RPMI8226 (cell line): ENCODE measurements at regions not wholly inside any gene's neighbourhood (a gene's known extent, or its start where the extent isn't known, plus 50 kb on each side); places are given as distances from the start of the nearest gene placed in this dataset.
"Not testable (repeated sequence)": the region's sequence is repeated elsewhere in the genome, so short reads cannot be mapped to it uniquely, and the experiment has no call there.

ENCODE experiments used
- DNase-seq: peaks from one replicate; pipeline ENCODE4 v3.0.0-alpha.2; 2015

DNA sequence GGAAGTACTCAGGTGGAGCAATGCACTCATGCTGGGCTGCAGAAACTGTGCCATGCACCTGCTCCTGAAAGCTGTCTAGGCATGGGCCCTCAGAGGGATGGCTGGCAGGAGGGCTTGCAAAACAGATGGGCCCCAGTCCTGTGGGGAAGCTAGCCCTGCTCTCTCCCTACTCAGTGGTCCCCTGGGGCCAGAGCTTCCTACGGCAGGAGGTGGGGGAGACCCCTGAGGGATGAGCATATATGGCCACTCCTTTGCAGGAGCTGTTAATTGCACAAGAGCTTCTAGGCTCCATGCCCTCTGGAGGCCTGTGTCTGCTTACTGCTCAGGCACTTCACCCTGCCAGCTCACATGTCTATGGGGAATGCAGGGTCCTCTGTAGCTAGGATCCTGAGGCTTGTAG lies 545.3 kb upstream of the PTPRD start:
- DNase-seq, result no peak

DNA sequence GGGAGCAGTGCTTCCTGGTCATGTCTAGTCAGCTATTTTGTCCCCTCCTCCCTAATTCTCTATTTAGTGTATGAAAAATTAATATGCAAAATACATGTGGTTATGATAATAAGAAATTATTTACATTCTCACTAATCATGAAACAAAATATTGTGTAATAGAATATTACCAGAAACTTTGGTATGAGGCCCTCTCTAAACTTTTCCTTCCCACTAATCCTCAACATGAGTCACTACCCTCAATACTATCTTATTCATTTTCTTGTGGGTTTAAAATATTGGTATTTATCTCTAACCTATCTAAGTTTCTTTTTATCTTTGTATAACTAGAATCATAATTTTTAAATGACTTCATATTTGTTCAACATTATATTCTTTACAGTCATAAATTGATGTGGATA lies 545.9 kb upstream of the PTPRD start:
- no peak for DNase-seq

- no peak for DNase-seq
These were observed 546.6 kb upstream of the PTPRD start for GRCh38 chr9:11159318-11159862.

DNA sequence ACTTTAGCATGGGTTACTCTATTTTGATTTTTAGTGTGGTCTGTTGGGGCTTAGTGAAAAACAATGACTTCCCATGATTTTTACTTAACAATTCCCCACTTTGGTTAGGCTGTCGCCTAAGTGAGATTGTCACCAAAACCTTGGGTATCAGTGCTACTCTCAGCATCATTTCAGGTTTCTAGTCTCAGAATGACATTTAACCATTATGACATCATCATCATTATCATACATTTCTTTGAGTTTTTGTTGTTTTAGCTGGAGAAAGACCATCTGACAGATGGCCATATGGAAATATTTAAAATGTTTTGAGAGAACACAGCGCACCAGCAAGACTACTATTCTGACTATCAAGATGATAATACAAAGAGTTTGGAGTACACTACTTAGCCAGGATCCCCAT lies 551.0 kb upstream of the PTPRD start:
- DNase-seq, result no peak

GRCh38 chr9:11182001-11182400 lies 569.2 kb upstream of the PTPRD start:
- no peak for DNase-seq

DNA sequence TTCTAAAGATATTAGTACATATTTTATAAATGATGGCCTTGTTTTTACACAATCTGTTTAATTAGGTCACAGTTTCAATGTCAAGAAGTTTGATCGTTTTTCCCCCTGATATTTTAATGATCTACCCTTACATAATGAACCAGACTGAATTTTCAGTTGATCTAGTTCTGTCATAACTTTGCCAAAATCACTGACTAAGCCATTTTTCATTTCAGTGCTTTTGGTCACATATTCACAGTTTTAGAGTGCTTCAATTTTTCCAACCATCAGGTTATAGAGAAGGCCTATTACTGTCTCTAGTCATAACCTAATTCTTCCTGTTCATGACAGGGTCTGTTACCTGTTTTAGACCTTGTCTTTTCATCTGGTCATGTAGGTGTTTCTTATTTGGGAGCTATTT lies 577.9 kb upstream of the PTPRD start:
- DNase-seq, result no peak

DNA sequence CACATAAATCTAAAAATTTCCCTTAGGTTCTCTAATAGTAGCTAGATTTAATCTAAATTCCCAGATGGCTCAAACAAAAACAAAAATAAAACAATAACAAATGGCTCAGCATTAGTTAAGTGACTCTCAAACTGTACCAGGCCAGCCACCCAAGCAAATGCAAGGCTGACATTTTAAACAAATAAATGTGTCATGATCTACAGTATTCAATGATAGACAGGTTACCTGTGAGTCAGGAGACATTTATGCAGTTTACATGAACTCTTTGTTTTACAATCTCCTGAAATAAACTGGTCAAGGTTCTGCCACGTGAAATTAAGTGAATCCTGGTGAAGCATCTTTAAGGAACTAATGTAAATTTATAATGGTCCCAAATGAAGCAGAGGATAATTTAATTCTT lies 580.2 kb upstream of the PTPRD start:
- no peak for DNase-seq

DNA sequence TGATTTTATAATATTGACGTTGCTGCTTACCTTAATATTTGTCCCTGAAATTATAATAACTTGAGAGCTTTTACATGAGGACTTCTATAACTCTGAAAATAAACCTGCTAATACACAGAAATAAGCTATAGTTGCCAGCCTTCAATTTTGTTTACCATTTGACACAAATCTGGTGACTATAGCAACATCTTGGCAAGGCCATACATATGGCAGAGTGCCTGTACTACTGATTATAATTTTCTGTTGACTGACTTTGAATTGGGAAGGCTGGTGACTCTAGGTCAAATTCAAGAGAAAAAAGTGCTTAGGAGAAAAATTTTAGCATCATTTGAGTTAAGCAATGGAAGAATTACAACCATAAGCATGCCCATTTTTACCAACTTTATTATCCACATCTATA lies 581.4 kb upstream of the PTPRD start:
- DNase-seq, result no peak

- not testable (repeated sequence) for DNase-seq
These were observed 584.1 kb upstream of the PTPRD start for GRCh38 chr9:11196840-11197365.

GRCh38 chr9:11199335-11199734 lies 586.5 kb upstream of the PTPRD start:
- no peak for DNase-seq

- DNase-seq, result no peak
These were observed 591.7 kb upstream of the PTPRD start for GRCh38 chr9:11204521-11204920.

DNA sequence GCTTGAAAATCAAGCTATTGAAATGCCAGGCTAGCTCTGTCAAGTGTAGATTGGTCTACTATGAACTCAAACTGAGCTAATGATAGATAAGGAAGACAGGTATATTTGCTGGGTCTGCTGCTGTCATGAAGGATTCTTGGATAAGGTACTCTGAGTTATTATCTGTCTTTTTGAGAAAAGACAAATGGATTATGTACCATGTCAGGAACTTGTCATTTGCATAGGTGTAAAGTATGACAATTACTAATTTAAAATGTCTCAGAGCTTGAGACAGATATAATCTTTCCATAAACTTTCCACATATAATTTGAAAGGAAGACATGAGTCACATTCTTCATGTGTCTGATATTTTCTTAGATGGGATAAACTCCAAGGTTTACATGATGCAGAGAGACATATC lies 594.1 kb upstream of the PTPRD start:
- DNase-seq, result no peak

GRCh38 chr9:11233696-11234095 lies 620.9 kb upstream of the PTPRD start:
- no peak for DNase-seq

- DNase-seq, result no peak
These were observed 622.3 kb upstream of the PTPRD start for GRCh38 chr9:11235061-11235460.

GRCh38 chr9:11241779-11242178 lies 629.0 kb upstream of the PTPRD start:
- DNase-seq, result no peak

- DNase-seq, result no peak
These were observed 645.2 kb upstream of the PTPRD start for GRCh38 chr9:11257992-11258391.

DNA sequence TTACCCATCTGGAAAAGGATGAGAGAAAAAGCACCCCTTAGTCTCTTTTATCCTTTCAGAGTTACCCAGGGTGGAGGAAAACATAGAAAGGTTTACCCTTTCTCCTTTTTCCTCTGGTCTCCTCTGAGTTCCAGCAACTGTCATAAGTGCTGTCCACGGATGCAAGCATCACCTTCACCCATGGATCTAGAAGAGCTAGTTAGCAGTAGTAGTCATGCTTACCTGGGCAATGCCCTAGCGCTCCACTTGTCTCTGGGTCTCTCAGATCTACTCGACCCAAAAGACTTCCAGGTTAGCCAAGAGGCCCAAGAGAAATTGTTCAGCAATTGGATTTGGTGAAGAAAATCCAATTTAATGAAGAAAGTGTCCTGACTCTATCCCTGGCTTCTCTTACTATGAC lies 656.2 kb upstream of the PTPRD start:
- DNase-seq, result no peak

- no peak for DNase-seq
These were observed 662.4 kb upstream of the PTPRD start for GRCh38 chr9:11275158-11275695.

GRCh38 chr9:11312966-11313365 lies 700.2 kb upstream of the PTPRD start:
- no peak for DNase-seq

DNA sequence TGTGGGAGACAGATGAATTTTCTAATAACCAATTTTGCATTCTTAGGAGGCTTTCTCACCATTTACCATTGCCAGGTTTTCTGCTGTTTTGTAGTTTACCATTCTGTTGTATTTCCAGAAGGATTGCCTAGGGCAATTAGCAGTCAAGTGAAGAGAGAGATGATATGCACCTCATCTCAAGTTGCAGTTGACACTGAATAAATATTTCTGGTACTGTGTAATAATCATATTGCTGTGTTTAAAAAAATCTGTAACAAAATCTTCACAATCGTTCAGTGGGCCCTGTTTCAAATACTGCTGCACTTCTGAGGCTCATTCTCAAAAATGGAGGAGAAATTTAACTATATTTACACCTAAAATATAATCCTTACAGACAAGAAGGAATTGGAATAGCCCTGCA lies 706.1 kb upstream of the PTPRD start:
- no peak for DNase-seq

GRCh38 chr9:11319538-11319937 lies 706.7 kb upstream of the PTPRD start:
- peak; percentile 43 for DNase-seq

GRCh38 chr9:11320989-11321388 lies 708.2 kb upstream of the PTPRD start:
- no peak for DNase-seq

DNA sequence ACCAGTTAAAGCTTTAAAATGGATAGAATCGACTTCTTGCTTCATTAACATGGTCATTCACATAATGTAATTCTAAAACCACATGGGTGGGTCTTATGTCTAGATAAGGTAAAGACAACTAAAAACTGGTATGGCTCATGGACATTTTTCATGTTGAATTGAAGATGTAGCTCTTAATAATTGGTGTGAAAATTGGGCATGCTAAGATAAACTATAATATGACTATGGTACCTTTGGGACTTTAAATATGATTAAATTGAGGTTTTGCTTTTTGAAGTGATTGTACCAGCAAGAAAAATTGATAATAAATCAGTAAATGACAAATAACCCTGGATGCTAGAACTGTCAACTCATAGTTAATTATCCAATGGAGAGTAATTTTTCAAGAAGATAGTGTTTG lies 710.7 kb upstream of the PTPRD start:
- no peak for DNase-seq

DNA sequence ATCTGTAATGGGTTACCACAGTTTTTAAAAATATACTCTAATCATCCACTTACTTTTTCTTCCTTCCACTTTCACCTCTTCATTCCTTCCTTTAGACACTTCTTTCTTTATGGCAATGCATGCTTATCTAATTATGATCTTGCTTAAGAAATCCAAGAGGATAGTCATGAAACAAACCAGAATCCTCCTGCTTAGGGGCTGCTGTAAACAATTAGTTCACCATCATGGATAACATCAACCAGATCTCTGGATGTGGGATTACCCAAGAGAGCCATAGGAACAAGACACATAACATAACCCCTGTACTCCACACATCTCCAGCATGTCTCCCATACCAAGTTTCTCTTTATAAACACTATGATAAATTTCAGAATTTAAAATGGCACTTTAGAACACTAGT lies 713.4 kb upstream of the PTPRD start:
- no peak for DNase-seq

DNA sequence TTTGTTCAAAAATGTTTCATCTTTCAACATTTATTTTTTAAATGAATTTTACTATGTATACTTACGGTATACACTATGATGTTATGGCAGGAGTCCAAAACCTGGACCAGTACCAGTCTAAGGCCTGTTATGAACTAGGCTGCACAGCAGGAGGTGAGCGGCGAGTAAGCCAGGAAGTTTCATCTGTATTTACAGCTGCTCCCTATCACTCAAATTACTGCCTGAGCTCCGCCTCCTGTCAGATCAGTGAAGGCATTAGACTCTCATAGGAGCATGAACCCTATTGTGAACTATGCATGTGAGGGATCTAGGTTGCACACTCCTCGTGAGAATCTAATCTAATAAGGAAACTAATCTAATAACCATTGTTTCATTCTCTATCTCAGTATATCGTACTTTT lies 715.5 kb upstream of the PTPRD start:
- no peak for DNase-seq
